IPS-18a (cell line): ENCODE measurements at regions not wholly inside any gene's neighbourhood (a gene's known extent, or its start where the extent isn't known, plus 50 kb on each side); places are given as distances from the start of the nearest gene placed in this dataset.
"Not testable (repeated sequence)": the region's sequence is repeated elsewhere in the genome, so short reads cannot be mapped to it uniquely, and the experiment has no call there.

Source experiments
- H3K27ac ChIP-seq: one replicate; pipeline ENCODE4 v1.5.1; 2013; ENCODE audit warnings: low read length
- H3K27me3 ChIP-seq: one replicate; pipeline ENCODE4 v1.6.1; 2013; ENCODE audit warnings: mild to moderate bottlenecking, low read length; ENCODE audit not compliant: control insufficient read depth, insufficient read depth
- H3K36me3 ChIP-seq: one replicate; pipeline ENCODE4 v1.6.1; 2013; ENCODE audit warnings: low read depth, low read length; ENCODE audit not compliant: control insufficient read depth
- H3K4me1 ChIP-seq: one replicate; pipeline ENCODE4 v1.6.1; 2013; ENCODE audit warnings: low read depth, low read length; ENCODE audit not compliant: control insufficient read depth
- H3K4me3 ChIP-seq: one replicate; pipeline ENCODE4 v1.5.1; 2013; ENCODE audit warnings: low read length
- H3K9ac ChIP-seq: one replicate; pipeline ENCODE4 v1.6.1; 2013; ENCODE audit warnings: mild to moderate bottlenecking, low read length, moderate library complexity
- H3K9me3 ChIP-seq: one replicate; pipeline ENCODE4 v1.6.1; 2013; ENCODE audit warnings: low read depth, low read length; ENCODE audit not compliant: control insufficient read depth

DNA sequence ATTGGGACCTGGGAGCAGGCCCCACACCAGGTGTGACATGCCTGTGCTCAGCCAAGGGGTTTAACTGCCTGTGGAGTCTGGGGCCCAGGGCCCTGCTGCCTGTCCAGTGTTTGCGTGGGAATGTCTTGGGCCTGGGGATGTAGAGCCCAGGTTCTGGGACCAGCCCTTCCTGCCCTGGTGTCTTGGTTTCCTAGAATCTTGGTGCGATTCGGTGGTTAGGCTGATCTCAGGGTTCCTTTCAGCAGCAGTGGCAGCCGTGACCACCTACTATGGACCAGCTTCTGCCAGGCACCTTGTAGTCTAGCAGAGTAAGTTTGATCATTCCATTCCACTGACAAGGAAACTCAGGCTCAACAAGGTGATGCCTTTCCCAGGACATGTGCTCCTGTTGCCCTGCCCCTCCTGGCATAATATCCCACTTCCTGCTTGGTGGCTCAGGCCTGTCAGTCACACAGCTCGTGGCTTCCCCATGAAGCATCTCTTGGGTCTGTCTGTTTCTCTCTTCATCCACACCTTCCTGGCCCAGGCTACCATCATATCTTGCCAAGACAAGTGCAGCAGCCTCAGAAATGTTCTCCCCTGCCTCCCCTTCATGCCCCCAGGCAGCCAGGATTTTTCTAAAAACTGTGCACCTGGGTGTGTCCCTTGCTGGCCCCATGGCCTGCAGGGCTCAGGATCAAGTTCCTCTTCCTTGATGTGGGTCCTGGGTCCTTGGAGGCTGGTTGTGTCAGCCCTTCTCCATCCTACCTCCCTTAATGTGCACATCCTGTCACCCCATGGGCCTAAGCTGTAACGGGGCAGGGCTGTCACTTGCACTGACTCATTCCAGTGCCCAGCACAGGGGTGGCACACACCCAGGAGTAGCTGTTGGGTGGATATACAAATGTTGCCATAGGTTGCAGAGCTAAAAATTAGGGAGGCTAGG, 101.6 kb downstream of the SLC25A47 start:
- Histone ChIP-seq H3K9me3 (no peaks in the 10 kb centered on the region), H3K27ac (no peak overlapping the region), H3K9ac (no peak overlapping the region), H3K36me3 (no peaks in the 10 kb centered on the region), H3K4me3 (no peak overlapping the region), H3K4me1 (peaks cover 6% of the 10 kb centered on the region), H3K27me3 (no peaks in the 10 kb centered on the region)

DNA sequence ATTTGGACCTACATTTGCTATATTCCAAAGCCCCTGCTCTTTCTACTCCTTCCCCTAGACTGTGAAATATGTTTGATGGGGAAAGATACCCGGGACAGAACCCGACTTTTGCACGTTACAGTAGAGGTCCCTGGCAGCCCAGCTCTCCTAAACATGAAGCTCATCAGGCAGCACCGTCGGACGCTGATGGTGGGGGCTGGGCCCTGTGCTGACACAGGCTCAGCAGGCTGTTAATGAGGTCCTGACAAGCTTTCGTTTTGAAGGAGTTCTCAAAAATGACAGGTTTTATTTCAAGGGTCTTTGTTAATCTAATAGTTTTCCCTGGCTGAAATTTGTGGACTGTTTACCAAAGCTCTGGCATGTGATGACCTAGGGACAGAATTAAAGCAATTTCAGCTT, 102.3 kb downstream of the SLC25A47 start:
- H3K9ac ChIP-seq: no peak overlapping the region
- no peaks in the 10 kb centered on the region for H3K9me3 ChIP-seq

DNA sequence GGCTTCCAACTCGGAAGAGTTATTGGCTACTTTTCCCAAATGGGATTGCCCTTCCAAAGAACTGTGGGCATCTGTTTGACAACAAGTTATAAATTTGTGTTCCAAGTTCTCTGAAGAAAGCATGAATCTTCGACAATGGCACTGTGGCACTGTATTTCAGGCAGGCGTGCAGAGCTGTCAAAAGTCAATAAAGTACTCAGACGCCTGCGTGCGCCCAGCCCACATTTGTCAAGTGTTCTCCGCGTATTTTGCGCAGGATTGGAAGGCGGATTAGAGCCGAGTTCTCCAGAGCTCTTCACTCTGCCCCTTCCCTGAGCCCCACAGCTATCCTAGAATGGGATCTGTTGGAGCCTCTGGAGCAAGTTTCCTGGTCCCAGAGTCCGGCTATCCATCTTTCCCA, 103.2 kb downstream of the SLC25A47 start:
- Histone ChIP-seq H3K4me1 (peaks cover 6% of the 10 kb centered on the region), H3K4me3 (no peak overlapping the region), H3K27ac (no peak overlapping the region), H3K9me3 (no peaks in the 10 kb centered on the region), H3K36me3 (no peaks in the 10 kb centered on the region), H3K9ac (no peak overlapping the region), H3K27me3 (no peaks in the 10 kb centered on the region)

More for the DNA sequence above, 102.3 kb downstream of the SLC25A47 start:
- H3K27me3 ChIP-seq: no peaks in the 10 kb centered on the region
- H3K36me3 ChIP-seq: no peaks in the 10 kb centered on the region
- no peak overlapping the region for H3K4me3 ChIP-seq
- H3K4me1 ChIP-seq: peaks cover 6% of the 10 kb centered on the region
- H3K27ac ChIP-seq: no peak overlapping the region

DNA sequence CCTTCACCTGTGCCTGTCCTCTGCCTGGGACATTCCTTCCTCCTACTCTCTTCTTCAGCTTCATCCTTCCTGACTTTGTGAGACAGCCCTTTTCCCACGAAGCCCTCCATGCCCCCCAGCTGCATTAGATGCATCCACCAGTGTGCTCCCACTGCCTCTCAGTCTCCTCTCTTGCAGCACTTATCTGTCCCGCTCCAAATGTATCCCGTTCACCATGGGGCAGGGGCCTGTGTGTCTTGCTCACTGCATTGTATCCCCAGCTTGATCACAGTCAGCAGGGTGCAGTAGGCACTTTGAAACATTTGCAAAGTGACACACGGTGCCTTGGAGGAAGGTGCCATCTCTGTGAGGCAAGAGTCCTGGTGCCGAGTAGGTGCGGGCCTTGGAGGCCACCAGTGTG, 104.0 kb downstream of the SLC25A47 start:
- Histone ChIP-seq H3K4me3 (no peak overlapping the region), H3K27ac (no peak overlapping the region), H3K36me3 (no peaks in the 10 kb centered on the region), H3K27me3 (no peaks in the 10 kb centered on the region), H3K9ac (no peak overlapping the region), H3K9me3 (no peaks in the 10 kb centered on the region), H3K4me1 (peaks cover 6% of the 10 kb centered on the region)

DNA sequence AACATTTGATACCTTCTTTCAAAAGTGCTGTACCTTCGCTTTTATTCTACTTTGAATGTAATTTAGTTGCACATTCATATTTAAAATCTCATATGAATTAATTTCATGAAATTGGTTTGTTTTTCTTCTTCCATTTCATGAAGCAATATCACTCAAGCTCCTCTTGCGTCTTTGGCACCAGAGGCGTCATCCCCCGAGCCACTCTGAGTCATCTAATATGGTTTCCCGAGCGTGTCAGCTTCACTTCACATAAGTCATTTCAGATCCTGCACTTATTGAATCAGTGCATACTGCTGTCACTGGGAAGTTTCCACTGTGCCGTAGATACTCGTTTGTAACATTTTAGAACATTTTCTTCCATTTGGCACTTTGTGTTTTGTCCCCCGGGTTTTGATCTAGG, 105.6 kb downstream of the SLC25A47 start:
- no peaks in the 10 kb centered on the region for H3K9me3 ChIP-seq
- H3K27me3 ChIP-seq: no peaks in the 10 kb centered on the region
- peaks cover 6% of the 10 kb centered on the region for H3K4me1 ChIP-seq
- H3K36me3 ChIP-seq: no peaks in the 10 kb centered on the region
- no peak overlapping the region for H3K9ac ChIP-seq
- H3K4me3 ChIP-seq: no peak overlapping the region
- H3K27ac ChIP-seq: no peak overlapping the region

DNA sequence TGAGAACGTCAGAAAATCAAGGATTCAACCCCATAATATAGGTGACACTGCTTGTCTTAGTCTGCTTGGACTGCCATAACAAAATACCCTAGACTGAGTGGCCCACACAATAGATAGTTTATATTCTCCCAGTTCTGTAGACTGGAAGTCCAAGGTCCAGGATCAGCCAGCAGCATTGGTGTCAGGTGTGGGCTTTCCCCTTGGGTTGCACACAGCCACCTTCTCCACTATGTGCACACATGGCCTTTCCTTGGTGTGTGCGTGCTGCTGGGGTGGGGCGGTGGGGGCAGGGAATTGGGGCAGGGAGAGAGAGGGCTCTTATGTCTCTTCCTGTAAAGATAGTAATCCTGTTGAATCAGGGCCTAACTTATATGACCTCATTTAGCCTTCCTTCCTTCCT, 106.4 kb downstream of the SLC25A47 start:
- Histone ChIP-seq H3K27ac (no peak overlapping the region), H3K4me1 (peaks cover 6% of the 10 kb centered on the region), H3K36me3 (no peaks in the 10 kb centered on the region), H3K27me3 (no peaks in the 10 kb centered on the region), H3K9me3 (no peaks in the 10 kb centered on the region), H3K9ac (no peak overlapping the region), H3K4me3 (no peak overlapping the region)

DNA sequence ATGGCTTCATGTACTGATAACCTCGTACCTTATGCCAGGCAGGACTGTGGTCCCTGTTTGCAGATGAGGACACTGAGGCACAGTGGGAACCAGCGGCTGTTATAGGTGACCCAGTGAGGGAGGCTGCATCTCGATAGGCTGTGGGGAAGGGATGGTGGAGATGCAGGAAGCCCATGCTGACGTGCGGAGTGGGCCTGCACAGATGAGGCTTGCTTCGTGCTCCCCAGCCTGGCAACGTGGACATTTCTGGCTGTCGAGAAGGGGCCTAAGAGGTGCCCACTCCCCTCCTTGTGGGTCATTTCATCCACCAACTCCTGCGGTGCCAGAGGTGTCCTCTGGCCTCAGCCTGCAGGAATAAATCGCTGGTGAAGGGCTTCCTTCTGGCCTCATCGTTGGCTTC, 107.4 kb downstream of the SLC25A47 start:
- no peaks in the 10 kb centered on the region for H3K36me3 ChIP-seq

DNA sequence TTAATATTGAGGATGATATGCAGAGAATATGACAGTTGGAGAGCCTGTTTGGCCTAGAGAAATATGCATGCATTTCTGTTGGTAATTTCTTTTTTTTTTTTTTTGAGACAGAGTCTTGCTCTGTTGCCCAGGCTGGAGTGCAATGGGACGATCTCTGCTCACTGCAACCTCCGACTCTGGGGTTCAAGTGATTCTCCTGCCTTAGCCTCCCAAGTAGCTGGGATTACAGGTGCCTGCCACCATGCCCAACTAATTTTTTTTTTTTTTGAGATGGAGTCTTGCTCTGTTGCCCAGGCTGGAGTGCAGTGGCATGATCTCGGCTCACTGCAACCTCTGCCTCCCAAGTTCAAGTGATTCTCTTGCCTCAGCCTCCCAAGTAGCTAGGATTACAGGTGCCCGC, 108.3 kb downstream of the SLC25A47 start:
- H3K4me3 ChIP-seq, H3K9ac ChIP-seq, H3K27ac ChIP-seq, H3K27me3 ChIP-seq, H3K4me1 ChIP-seq, H3K9me3 ChIP-seq, H3K36me3 ChIP-seq: not testable (repeated sequence)

More for the DNA sequence above, 107.4 kb downstream of the SLC25A47 start:
- Histone ChIP-seq H3K9ac (no peak overlapping the region), H3K27ac (no peak overlapping the region), H3K27me3 (no peaks in the 10 kb centered on the region), H3K4me3 (no peak overlapping the region), H3K9me3 (no peaks in the 10 kb centered on the region), H3K4me1 (peaks cover 4% of the 10 kb centered on the region)

DNA sequence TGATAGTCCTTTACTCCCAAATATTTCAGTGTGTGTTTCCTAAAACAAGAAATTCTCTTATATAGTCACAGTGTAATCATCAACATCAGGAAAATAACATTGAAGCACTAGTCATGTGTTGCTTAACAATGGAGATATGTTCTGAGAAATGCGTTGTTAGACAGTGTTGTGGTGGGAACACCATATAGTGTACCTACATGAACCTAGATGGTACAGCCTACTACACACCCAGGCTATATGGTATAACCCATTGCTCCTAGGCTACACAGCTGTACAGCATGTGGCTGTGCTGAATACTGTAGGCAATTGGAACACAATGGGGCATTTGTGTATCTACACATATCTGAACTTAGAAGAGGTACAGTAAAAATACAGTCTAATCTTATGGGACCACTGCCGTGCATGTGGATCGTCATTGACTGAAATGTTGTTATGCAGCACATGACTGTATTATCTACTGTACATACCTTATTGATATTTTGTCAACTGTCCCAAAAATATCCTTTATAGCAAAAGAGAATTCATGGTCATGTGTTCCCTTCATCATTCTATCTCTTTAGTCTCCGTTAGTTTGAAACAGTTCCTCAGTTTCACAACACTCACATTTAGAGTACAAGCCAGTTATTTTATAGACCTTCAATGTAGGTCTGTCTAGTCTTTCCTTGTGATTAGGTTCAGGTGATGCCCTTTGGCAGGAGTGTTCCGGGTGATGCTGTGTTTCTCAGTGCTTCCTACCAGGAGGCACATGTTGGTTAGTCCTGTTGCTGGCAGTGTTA, 109.7 kb downstream of the SLC25A47 start:
- Histone ChIP-seq H3K9ac (no peak overlapping the region), H3K9me3 (no peaks in the 10 kb centered on the region), H3K36me3 (no peaks in the 10 kb centered on the region), H3K27me3 (no peaks in the 10 kb centered on the region), H3K27ac (no peak overlapping the region), H3K4me1 (no peaks in the 10 kb centered on the region), H3K4me3 (no peak overlapping the region)

DNA sequence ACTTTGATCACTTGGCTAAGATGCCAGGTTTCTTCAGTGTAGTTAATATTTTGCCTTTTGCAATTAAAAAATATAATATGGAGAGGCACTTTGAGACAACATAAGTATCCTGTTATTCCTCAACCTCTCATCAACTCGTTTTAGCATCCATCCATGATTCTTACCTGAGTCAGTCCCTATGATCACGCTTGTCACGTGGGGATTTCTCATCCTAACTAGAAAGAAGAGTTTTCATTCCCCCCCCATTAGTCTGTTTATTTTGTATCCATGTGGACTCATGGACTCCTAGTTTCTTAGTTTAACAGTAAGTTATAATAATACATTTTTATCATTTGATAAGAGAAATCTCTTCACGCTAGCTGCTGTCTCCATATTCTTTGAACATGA, 110.3 kb downstream of the SLC25A47 start:
- Histone ChIP-seq H3K4me3 (no peak overlapping the region), H3K27me3 (no peaks in the 10 kb centered on the region), H3K36me3 (no peaks in the 10 kb centered on the region), H3K9ac (no peak overlapping the region), H3K27ac (no peak overlapping the region), H3K9me3 (no peaks in the 10 kb centered on the region), H3K4me1 (no peaks in the 10 kb centered on the region)

DNA sequence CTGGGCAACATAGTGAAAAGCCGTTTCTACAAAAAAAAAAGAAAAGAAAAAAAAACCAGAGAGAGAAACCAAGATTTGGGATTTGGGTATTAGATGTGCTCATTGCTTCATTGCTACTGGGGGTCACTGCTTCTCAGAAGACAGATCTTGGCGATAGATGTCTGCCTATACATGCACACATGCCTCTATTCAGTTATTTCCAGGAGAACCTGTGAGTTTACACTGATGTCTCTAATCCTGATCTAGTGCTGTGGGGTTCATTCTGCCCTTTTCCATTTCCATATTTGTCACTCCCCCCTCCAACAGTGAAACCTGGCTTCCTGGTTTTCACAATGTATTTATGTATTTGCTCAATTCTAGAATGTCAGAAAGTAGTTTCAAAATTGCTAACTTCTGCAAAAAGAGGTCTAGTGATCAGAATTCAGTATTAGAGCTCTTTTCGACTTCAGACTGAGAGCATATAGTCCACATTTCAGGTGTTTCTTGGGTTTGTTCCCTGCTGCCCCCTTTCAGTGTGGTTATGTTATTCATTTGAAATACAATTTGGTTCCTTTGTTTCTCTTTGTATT, 111.0 kb downstream of the SLC25A47 start:
- Histone ChIP-seq H3K4me3 (no peak overlapping the region), H3K9me3 (no peaks in the 10 kb centered on the region), H3K36me3 (no peaks in the 10 kb centered on the region), H3K27ac (no peak overlapping the region), H3K27me3 (no peaks in the 10 kb centered on the region), H3K4me1 (no peaks in the 10 kb centered on the region), H3K9ac (no peak overlapping the region)
